Breast epithelium (tissue), 3 donors: ENCODE measurements at regions not wholly inside any gene's neighbourhood (a gene's known extent, or its start where the extent isn't known, plus 50 kb on each side); places are given as distances from the start of the nearest gene placed in this dataset.

Source experiments
- POLR2A ChIP-seq: fragments of 450-650 bp; IDR thresholded peaks from one replicate; pipeline ENCODE4 v1.6.1; 2016; ENCODE audit warnings: antibody characterized with exemption, mild to moderate bottlenecking, moderate library complexity
- TF ChIP-seq, protein P1 (sequence below), 3 donors: fragments of 450-650 bp; IDR thresholded peaks; one replicate each; pipeline ENCODE4 v1.5.1; 2016 to 2017; ENCODE audit warnings: antibody characterized with exemption in 3 of 3, mild to moderate bottlenecking in 3 of 3, moderate library complexity in 3 of 3

DNA sequence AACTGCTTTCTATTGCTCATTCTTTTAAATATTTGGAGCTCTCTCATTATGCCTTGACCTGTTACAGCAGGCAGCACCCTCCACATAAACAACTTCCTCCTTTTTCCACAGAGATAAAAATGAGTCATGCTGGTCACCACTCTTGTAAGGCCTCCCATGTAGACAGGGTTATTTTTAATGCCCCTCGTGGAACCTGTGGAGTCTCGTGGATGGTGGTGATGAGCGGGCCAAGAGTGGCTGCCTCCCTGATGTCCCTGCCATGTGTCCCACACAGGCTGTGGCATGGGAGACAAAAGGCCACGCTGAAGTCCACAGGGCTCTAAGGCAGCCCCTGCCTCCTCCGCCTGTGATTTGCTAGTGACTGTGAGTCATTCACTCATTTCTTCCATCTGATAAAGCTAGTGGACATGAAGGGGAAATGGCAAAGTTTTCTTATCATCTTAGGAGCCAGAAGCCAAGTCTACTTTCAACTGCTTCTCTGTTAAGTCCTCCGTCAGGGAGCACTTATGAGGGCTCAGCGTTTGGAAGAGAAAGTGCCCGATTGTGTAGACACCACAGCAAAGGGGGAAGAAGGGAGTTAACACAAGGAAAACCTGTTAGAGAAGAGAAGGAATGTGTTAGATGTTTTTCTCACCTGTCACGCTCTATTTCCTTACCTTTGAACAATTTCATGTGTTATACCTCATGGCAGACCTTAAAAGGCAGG is 121.6 kb upstream of the FAT1 start:
- TF ChIP-seq POLR2A: no peak
- TF ChIP-seq, protein P1, sequence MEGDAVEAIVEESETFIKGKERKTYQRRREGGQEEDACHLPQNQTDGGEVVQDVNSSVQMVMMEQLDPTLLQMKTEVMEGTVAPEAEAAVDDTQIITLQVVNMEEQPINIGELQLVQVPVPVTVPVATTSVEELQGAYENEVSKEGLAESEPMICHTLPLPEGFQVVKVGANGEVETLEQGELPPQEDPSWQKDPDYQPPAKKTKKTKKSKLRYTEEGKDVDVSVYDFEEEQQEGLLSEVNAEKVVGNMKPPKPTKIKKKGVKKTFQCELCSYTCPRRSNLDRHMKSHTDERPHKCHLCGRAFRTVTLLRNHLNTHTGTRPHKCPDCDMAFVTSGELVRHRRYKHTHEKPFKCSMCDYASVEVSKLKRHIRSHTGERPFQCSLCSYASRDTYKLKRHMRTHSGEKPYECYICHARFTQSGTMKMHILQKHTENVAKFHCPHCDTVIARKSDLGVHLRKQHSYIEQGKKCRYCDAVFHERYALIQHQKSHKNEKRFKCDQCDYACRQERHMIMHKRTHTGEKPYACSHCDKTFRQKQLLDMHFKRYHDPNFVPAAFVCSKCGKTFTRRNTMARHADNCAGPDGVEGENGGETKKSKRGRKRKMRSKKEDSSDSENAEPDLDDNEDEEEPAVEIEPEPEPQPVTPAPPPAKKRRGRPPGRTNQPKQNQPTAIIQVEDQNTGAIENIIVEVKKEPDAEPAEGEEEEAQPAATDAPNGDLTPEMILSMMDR (IDR thresholded peaks at IDR 0.05): no peak
